Activated T-cell treated with anti-CD3 and anti-CD28 coated beads, Interleukin-2, amount 50 U/mL, for 48 hours (primary cell): ENCODE measurements at regions not wholly inside any gene's neighbourhood (a gene's known extent, or its start where the extent isn't known, plus 50 kb on each side); places are given as distances from the start of the nearest gene placed in this dataset.

ENCODE experiments used
- DNase-seq, 2 experiments: peaks; one replicate each; pipeline ENCODE4 v3.0.0-alpha.2; 2020

DNA sequence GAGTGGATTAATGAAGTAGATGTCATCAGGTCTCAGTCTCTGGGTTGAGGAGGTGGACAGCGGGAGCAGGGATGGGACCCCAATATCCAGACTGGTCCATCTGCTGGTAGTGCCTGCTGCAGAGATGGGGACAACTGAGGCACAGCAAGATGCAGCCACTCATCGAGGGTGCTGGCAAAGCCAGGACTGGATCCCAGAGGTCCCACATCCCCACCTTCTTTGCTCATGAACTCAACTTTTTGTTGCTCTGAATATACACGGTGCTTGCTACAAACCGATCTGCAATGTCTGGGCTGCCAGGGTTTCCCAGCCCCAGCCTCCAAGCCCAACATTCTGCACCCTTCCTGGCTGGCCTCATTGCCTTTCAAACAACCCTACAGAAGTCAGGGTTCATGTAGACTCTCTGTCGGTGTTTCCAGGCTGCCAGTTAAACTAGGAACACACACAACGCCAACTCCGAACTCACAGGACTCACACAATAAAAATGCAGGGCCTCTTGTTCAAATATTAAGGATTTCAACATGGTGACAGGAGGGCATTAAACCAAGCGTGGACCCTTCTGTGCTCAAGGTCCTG, 168.2 kb downstream of the MN1 start:
- no peak for DNase-seq

DNA sequence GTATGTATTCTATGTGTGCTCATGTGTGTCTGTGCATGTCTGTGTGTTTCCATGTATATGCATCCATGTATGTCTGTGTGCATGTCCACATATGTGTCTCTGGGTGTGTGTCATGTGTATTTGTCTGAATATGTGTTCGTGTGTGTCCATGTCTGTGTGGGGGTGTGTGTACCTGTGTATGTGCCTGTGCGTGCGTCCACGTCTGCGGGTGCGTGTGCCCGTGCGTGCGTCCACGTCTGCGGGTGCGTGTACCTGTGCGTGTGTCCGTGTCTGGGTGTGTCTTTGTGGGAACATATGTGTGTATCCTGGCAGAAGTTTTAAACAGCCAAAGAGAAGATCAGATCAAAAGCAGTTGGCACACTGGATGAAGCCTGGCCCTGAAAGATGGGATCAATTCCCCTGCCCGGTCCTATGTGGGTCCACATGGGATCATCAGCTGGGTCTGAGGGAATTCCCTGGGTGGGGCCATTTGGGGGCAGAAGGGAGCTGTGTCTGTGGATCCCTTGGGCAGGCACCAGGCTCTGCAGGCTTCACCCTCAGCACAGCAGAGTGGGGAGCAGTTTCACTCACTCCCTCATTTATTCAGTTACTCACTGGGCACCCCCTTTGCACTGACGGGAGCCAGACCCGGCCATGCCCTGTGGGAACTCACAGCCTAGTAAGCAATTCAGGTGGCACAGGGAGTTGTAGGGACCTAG, 167.4 kb downstream of the MN1 start:
- no peak for DNase-seq

DNA sequence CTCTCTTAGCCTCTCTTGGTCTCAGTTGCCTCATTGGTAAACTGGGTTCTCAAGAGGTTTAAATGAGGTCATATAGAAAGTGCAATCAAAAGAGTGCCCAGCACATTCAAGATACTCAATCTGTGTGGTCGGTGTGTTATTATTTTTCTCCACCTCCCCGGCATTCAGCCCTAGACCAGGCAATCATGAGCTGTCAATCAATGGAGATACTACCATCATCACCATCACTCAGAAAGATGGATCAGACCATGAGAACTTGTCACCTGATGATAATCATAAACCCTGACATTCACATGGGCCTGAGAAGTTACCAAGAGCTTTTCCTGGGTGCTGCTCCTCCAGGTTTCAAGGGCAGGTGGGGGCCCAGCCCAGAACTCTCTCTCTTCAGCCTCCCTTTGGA, 166.1 kb downstream of the MN1 start:
- DNase-seq: no peak

DNA sequence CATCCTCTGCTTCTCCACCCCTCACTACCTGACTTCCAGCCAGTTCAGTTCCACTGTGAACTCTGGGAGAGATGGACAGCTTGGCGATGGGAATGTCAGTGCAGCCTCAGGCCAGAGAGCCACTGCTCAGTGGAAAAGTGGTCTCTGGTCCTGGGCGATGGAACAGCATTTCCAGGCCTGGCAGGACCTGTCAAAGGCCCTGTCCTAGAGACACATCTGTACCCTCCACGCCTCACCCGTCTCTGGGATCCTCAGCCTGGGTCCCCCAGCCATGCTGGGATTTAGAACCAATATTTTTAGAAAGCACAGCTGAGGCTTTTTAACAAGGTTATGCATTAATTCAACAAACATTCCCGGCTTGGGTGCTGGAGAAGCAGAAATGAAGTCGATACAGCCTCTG, 165.7 kb downstream of the MN1 start:
- DNase-seq: no peak

DNA sequence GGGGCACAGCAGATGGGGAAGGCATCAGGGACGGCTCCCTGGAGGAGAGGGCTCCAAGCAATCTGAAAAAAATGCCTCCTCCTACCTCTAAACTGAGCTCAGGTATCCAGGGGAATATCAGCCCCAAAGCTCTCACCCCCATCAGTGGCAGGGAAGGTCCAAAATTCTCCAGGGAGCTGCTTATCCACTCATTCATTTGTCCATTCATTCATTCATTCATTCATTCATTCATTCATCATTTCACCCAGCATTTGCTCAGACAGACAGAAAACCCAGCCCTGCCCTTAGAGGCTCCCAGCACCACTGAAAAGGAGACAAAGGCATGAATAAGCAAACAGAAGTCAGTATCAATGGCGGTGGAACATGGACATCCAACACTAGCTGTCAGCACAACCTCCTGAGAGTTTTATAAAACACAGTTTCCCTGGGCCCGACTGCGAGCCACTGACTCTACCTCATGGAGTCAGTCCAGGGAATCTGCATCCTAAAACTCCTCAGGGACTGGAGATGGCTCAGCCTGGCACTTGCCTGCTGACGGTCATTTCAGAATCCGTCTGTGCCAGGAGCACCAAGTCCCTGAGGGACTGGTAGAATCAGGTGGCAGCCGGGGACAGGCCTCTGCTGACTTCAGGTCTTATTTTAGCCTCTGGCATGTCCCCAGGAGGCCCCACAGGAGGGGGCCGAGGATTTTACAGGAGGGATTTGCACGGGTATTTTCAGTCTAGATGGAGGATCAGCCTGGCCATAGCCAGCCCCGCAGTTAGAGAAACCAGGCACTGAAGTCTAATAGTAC, 164.6 kb downstream of the MN1 start:
- DNase-seq: no peak

DNA sequence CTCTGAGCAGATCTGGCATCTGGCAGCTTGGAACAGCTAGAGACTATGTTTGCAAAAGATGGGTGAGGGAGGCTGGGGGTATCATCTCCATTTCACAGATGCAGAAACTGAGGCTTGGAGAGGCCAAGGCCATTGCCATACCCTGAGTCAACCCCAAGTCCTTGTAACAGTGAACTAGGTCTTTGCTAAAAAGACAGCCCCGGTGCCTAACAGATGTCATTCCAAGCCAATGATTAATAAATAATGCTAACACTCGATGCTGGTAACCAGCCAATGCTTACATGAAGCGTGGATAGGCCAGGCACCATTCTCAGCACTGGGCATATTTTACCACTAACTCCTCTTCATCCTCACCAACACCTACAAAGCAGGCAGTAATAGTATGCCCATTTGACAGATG, 164.0 kb downstream of the MN1 start:
- no peak for DNase-seq

DNA sequence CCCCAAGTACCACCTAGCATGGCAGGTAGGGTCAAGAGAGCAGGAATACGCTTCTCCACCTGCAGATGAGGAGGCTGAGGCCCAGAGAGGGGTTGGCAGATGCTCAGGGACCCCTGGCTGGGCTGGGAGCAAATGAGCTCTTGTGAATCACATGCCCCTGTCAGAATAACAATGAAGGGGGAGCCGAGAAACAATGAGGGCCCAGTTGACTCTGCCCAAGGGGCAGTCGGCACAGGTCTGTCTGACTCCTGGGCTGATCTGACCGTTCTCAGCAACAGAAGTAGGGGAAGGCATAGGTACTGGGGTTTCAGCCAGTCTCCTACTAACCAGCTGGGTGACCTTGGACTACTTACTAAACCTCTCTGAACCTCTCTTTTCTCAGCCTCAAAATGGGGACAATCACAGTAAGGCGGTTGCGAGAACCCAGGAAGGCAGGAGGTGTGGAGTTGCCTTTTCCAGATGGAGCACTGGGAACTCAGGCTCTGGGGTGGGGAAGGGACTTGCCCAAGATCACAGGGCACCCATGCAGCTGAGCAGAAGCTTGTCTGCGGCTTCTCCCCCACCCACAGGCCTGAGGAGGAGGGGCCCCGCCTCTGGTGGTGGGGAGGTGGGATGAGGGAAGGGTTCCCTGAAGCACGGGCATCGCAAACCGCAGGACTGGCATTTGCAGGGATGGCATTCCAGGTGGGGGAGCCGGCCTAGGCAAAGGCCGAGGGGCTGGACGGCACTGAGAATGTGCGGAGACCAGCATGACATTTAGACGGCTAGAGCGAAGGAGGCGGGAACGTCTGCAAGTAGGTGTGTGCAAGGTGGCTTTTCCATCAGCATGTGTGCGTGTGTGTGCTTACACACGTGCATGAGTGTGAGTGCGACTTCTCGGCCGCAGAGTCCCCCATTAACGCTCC, 163.0 kb downstream of the MN1 start:
- DNase-seq: no peak

DNA sequence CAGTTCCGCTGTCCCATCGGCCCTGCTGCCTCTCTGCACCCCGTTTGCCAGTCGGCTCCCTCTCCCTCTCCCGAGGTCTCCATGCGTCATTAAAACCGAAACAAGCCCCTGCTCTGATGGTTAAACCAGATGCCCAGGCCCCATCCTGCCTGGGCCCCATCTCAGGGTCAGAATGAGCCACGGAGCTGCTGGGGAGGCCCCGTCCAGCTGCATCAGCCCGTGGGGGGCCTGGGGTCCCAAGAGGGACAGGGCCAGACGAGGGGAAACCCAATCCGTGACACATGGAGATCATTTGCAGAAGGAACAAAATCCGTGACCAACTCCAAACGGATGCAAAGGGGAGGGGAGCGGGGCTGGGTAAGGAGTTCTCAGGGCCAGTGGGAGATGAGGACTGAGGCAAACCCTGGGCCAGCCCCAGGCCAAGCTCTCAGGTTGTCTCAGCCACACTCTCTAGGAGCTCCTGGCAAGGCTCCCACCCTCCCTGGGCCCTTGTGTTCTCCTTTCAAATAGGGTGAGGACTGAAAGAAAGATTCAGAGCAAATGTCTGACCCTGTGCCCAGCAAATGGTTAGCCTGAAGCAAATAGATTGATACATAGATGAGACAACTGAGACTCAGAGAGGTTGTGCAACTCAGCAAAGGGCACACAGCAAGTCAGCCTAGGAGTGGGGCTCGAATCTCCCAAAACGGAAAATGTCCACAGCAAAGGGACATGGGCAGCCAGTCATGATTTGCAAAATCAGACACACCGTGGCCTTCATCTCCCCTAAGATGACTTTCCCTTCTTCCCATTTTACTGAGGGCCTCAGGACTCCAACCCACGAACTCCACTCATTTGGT, 162.1 kb downstream of the MN1 start:
- DNase-seq: no peak

DNA sequence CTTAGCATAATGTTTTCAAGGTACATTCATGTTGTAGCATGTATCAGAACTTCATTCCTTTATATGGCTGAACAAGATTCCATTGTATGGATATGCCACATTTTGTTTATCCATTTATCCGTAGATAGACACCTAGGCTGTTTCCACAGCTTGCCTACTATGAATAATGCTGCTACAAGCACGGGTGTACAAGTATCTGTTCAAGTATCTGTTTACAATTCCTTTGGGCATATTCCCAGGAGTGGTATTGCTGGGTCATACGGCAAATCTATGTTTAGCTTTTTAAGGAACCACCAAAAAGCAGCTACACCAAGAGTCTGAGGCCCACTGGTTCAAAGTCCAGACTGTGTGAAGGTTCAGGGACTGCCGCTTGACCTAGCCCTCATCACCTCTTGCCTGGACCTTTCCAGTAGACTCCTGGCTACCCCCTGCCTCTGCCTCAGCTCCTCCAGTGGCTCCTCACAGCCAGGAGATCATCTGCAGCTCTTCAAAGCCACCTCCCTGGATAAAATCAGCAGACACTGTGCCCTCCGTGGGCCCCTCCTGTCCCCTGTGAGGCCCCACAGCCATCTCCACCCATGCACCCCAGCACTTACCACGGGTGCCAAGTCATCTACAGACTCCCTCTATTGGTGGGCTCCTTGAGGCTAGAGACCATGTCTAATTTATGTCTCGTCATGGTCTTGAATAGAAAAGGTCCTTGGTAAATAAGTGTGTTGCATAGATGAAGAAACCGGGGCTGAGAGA, 160.3 kb downstream of the MN1 start:
- no peak for DNase-seq

DNA sequence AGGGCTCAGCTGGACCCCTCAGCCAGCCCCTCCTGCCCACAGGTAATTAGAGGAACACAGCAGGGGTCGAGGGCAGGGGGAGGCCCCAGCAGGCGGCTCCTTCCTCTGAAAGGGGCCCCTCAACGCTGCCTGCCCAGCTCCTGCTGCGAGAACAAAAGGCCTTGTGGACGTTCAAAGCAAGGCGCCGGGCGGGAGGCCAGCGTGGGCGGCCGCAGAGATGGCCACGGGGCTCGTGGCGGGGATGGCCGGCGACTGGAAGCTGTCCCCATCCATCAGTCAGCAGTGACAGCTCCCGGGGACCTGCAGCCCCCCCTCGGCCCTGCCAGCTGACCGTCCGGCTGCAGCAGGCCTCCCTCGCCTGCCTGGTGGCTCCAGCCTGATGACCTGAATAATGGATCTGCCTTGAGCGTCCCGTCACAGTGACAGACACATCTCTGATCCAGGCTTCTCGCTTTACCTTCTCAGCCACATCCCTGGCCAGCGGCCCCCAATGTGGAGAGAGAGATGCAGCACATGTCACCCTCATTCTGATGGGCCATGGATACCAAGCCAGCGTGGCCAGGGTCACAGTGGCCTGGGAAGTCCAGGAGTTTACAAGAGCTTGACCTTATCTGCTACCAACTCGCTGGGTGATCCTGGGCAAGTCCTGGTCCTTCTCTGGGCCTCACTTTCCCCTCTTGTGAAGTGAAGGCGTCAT, 159.3 kb downstream of the MN1 start:
- no peak for DNase-seq

DNA sequence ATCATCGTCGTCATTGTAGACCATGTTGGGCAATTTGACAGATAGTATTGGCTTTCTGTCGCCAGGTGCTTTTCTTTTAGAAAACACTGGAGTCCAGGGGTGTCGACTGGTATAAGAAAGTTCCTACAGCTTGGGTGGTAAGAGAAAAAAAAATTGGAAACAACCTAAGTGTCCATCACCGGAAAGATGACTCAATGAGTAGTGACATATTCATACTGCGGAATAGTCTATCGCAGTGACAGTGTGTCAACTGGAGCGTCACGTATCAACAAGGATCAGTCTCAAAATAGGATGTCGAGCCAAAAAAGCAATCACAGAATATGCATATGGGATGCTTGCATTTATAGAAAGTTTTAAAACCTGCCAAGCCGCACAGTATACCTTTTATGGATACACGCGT, 157.6 kb downstream of the MN1 start:
- no peak for DNase-seq

DNA sequence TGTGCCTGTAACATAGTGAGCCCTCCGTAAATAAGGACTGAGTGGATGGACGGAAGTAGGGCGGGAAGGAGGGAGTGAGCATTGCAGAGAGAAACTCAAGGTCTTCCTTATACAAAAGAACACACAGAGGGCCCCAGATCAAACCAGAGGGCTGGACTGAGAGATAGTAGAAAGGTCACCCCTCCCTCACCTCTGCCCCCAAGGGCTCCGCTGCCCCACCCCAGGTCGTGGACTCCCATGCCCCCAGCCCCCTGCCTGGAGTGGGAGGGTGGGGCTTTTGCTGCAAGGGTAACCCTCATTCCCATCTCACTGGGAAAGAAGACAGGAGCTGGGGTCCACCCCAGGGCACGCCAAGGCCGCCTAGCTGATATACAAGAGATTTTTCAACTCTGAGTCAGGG, 157.0 kb downstream of the MN1 start:
- DNase-seq: no peak

DNA sequence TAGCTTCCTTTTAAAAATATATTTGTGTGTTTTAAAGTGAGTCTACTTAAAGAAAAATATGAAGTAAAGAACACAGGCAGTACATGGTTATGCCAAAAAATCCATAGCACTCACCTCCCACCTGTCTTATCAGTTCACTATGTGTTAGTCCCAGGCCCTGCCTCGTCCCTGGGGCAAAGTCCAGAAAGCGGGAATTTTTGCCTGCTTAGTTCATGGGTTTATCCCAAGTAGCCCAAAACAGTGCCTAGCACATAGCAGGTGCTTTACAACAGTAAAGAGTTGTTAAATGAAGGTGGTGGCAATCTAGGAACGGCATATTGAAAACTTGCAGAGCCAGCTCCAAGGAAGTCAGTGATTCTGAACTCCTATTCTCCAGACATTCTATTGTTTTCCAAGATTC, 154.0 kb downstream of the MN1 start:
- DNase-seq: no peak

DNA sequence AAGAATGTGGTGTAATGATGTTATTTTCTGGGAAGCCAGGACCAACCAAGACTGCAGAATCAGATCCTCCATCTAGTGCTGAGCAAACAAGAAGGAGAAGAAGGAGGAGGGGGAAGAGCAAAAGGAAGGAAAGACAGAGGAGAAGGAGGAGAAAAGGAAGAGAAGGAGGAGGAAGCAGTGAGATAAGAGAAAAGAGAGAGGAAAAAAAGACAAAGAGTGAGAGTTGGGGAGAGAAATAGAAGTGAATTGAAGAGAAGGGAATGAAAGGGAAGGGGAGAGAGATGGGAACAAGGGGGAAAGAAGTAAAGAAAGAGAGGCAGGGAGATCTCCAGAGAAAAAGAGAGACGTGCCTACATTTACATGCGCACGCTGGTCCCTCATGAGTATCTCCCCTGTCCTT, 153.5 kb downstream of the MN1 start:
- no peak for DNase-seq

DNA sequence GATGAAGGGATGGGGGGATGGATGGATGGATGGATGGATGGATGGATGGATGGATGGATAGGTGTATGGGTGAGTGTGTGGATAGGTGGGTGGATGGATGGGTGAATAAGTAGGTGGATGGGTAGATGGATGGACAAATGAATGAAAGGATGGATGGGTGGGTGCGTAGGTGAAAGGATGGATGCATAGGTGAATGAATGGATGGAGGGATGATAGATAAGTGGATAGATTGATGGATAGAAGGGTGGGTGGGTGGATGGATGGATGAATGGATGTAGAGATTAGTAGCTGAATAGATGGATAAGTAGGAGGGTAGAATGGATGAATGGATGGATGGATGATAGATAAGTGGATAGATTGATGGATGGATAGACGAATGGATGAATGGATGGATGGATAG, 152.7 kb downstream of the MN1 start:
- no peak for DNase-seq

DNA sequence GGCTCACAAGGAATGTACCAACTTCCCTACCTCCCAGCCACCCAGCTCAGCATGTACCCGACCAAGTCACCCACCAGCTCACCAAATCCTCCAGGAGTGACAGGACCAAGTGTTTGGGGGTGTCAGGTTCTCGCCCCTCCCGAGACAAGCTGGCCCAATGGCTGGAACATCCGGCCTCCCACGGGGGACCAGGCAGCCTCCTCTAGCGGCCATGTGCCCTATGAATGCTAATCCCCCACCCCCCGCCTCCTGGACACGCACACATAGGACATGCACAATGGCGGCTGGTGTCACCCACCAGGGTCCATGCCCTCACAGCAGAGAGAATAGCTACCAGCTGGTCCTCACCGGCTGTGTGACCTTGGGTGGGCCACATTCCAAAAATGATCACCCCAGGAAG, 151.0 kb downstream of the MN1 start:
- DNase-seq: no peak

DNA sequence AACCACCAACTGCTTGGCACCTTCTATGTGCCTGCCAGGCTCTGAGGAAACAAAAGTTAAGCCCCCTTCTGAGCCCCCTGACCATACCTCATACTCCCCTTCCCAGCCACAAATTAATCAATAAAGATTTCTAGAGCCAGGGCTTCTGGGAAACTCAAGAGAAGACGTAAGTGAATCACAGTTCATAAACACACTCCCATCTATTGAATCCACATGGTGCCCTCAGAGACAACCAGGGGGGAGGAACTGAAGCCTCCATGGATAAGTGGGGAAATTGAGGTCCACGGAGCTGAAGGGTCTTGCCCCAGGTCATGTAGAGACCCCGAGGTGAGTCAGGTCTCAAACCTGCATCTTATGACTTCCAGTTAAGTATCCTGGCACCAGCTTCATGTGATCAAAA, 150.6 kb downstream of the MN1 start:
- DNase-seq: no peak

DNA sequence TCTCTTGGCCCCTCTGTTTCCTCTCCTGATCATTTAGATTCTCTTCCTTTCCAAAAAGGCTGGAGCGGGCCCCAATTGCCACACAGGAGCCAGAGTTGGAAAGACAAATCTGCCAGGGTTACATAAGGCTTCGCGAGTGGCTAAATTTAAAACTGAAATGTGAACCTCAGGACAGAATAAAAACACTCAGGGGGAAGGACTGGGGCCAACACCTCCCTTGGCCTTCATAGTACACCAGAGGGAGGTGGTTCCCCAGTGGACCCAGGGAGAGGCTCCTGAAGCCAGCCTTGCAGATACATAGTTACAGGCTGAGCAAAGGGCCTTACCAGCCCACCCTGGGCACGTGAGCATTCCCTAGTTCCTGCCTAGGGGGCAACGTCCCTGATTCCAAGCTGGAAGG, 150.1 kb downstream of the MN1 start:
- no peak for DNase-seq

DNA sequence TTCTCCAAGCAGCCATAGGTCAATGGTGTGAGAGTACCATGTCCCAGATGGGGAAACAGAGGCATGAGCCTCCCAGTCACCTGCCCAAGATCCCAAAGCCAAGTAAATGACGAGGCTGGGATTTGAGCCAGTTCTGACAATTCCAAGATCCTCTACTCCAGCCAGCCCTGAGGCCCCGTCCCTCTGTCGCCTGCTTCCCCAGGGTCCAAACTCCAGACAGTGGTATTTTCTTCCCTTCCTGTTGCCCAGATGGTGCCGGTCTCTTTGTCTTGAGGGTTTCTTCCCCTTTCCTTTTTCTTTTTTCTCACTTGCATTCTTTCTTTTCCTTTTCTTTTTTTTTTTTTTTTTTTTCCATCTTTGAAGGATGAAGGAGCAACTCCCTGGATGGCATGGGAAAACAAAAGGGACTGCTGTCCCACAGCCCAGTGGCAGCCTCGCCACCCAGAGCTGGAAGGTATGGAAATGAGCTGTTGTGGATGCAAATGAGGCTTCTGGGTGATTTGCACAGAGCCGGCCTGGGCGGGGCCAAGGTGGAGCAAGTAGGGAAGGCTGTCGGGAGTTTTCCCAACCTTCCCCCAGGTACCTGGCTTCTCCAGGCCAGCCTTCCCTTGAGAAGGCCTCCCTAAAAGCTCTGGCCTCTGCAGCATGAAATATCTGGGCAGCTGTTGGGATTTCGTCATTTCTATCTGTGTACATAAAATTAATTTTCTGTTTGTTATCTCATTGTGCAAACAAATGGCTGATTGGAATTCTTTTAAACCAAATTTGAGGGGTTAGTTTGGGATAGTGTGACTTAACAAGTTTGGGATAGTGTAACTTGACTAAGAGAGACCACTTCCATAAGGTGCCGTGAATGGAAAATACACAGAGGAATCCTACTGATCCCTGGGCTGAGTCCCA, 146.8 kb downstream of the MN1 start:
- DNase-seq: no peak
